Mammary epithelial cell (primary cell): ENCODE measurements at regions not wholly inside any gene's neighbourhood (a gene's known extent, or its start where the extent isn't known, plus 50 kb on each side); places are given as distances from the start of the nearest gene placed in this dataset.

Experiments
- CTCF ChIP-seq, 2 donors: IDR thresholded peaks in 1 of 2; conservative IDR thresholded peaks in 1 of 2; 2 replicates each; pipeline ENCODE4 v1.5.1; 2011 to 2012; ENCODE audit warnings: inconsistent platforms in 2 of 2, low read length in 2 of 2, mild to moderate bottlenecking in 2 of 2, control low read depth in 1 of 2, low read depth in 1 of 2; ENCODE audit not compliant: insufficient read depth in 1 of 2; ENCODE audit errors: extremely low read depth in 1 of 2
- EZH2 ChIP-seq: IDR thresholded peaks from 2 replicates; pipeline ENCODE4 v1.6.1; 2012; ENCODE audit warnings: low read length, inconsistent platforms, borderline replicate concordance

GRCh38 chr14:23864259-23864658, 89.3 kb upstream of the DHRS4 start:
- TF ChIP-seq CTCF (conservative IDR thresholded peaks at IDR 0.05 in 1 of 2, IDR thresholded peaks at IDR 0.05 in 1 of 2; ENCODE audit: extremely low read depth in 1 of 2, insufficient read depth in 1 of 2, low read depth in 1 of 2, low read length in 2 of 2) (no peak), EZH2 (no peak)
